ENCODE measurements at regions not wholly inside any gene's neighbourhood (a gene's known extent, or its start where the extent isn't known, plus 50 kb on each side); places are given as distances from the start of the nearest gene placed in this dataset.

- DNase-seq: no peak
These were observed 390.9 kb downstream of the FAT4 start for GRCh38 chr4:125705681-125706080.

GRCh38 chr4:125707397-125707796, 392.6 kb downstream of the FAT4 start:
- no peaks in the 10 kb centered on the region for H3K36me3 ChIP-seq
- TF ChIP-seq, protein P1, sequence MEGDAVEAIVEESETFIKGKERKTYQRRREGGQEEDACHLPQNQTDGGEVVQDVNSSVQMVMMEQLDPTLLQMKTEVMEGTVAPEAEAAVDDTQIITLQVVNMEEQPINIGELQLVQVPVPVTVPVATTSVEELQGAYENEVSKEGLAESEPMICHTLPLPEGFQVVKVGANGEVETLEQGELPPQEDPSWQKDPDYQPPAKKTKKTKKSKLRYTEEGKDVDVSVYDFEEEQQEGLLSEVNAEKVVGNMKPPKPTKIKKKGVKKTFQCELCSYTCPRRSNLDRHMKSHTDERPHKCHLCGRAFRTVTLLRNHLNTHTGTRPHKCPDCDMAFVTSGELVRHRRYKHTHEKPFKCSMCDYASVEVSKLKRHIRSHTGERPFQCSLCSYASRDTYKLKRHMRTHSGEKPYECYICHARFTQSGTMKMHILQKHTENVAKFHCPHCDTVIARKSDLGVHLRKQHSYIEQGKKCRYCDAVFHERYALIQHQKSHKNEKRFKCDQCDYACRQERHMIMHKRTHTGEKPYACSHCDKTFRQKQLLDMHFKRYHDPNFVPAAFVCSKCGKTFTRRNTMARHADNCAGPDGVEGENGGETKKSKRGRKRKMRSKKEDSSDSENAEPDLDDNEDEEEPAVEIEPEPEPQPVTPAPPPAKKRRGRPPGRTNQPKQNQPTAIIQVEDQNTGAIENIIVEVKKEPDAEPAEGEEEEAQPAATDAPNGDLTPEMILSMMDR (IDR thresholded peaks at IDR 0.05; ENCODE audit: low read depth, low read length): no peak
- H3K4me3 ChIP-seq (ENCODE audit: low read depth, low read length): no peak overlapping the region
- peaks cover 5% of the 10 kb centered on the region for H3K4me1 ChIP-seq
- H3K9me3 ChIP-seq: no peaks in the 10 kb centered on the region
- H3K27me3 ChIP-seq: no peaks in the 10 kb centered on the region
- DNase-seq: no peak

More at GRCh38 chr4:125705681-125706080, 390.9 kb downstream of the FAT4 start:
- Histone ChIP-seq H3K4me3 (ENCODE audit: low read depth, low read length) (no peak overlapping the region), H3K27me3 (no peaks in the 10 kb centered on the region), H3K4me1 (peaks cover 5% of the 10 kb centered on the region), H3K36me3 (no peaks in the 10 kb centered on the region), H3K9me3 (no peaks in the 10 kb centered on the region)
- TF ChIP-seq, protein P1 (IDR thresholded peaks at IDR 0.05; ENCODE audit: low read depth, low read length): no peak

GRCh38 chr4:125710766-125711165, 396.0 kb downstream of the FAT4 start:
- Histone ChIP-seq H3K4me1 (peaks cover 5% of the 10 kb centered on the region), H3K9me3 (no peaks in the 10 kb centered on the region), H3K4me3 (ENCODE audit: low read depth, low read length) (no peak overlapping the region), H3K27me3 (no peaks in the 10 kb centered on the region), H3K36me3 (no peaks in the 10 kb centered on the region)
- TF ChIP-seq, protein P1 (IDR thresholded peaks at IDR 0.05; ENCODE audit: low read depth, low read length): no peak
- no peak for DNase-seq

DNA sequence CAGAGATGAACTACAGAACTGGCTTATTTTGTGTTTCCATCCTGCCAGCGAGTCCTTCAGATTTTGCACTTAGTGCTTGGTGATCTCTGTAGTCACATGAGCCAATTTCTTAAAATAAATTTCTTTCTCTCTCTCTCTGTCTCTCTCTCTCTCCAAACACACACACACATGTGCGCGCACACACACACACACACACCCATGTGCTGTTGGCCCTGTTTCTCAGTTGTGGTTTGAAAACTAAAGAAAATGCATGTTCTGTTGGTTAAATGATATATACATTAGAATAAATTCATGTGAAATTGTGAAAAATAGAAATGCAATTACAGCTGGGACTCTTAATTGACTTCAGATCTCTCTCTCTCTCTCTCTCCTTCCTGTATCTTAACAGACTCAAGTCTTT, 399.3 kb downstream of the FAT4 start:
- H3K9me3 ChIP-seq: no peaks in the 10 kb centered on the region
- DNase-seq: no peak
- TF ChIP-seq, protein P1 (IDR thresholded peaks at IDR 0.05; ENCODE audit: low read depth, low read length): no peak
- no peak overlapping the region for H3K4me3 ChIP-seq (ENCODE audit: low read depth, low read length)
- no peaks in the 10 kb centered on the region for H3K36me3 ChIP-seq
- H3K27me3 ChIP-seq: no peaks in the 10 kb centered on the region
- peaks cover 9% of the 10 kb centered on the region for H3K4me1 ChIP-seq

DNA sequence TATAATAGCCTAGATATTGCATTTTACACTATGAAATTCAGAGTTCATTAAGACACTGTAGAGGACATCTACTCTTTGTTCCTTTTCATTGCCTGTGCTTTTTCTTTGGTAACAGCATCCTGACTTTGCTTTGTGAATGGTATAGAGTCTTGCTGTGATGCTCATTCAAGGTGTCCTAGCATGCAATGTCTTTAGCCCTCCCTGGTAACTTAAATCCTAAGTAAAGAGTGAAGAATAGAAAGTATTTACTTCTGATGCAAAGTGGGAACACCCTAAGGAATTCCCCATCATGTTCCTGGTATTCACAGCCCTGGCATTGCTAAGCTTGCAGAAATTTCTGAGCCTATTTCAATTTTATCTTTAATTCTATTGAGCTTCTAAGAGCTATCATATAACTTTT, 400.1 kb downstream of the FAT4 start:
- Histone ChIP-seq H3K36me3 (no peaks in the 10 kb centered on the region), H3K27me3 (no peaks in the 10 kb centered on the region), H3K9me3 (no peaks in the 10 kb centered on the region), H3K4me3 (ENCODE audit: low read depth, low read length) (no peak overlapping the region), H3K4me1 (peaks cover 9% of the 10 kb centered on the region)
- TF ChIP-seq, protein P1 (IDR thresholded peaks at IDR 0.05; ENCODE audit: low read depth, low read length): no peak
- DNase-seq: no peak

- Histone ChIP-seq H3K4me3 (ENCODE audit: low read depth, low read length) (no peak overlapping the region), H3K36me3 (no peaks in the 10 kb centered on the region), H3K9me3 (no peaks in the 10 kb centered on the region), H3K27me3 (no peaks in the 10 kb centered on the region), H3K4me1 (peaks cover 5% of the 10 kb centered on the region; the same call in 1 of the 2 replicates)
- TF ChIP-seq, protein P1 (IDR thresholded peaks at IDR 0.05; ENCODE audit: low read depth, low read length): no peak
- DNase-seq: no peak
These were observed 405.2 kb downstream of the FAT4 start for GRCh38 chr4:125719987-125720386.

Data from BE2C (cell line).